GM19395 (cell line): ENCODE measurements at regions not wholly inside any gene's neighbourhood (a gene's known extent, or its start where the extent isn't known, plus 50 kb on each side); places are given as distances from the start of the nearest gene placed in this dataset.
"Not testable (repeated sequence)": the region's sequence is repeated elsewhere in the genome, so short reads cannot be mapped to it uniquely, and the experiment has no call there.

Source experiments
- ATAC-seq: cut with Tn5 transposase; IDR thresholded peaks from one replicate; pipeline ENCODE4 v1.9.1; 2021; ENCODE audit warnings: mild to moderate bottlenecking, moderate library complexity; ENCODE audit not compliant: unreplicated experiment

DNA sequence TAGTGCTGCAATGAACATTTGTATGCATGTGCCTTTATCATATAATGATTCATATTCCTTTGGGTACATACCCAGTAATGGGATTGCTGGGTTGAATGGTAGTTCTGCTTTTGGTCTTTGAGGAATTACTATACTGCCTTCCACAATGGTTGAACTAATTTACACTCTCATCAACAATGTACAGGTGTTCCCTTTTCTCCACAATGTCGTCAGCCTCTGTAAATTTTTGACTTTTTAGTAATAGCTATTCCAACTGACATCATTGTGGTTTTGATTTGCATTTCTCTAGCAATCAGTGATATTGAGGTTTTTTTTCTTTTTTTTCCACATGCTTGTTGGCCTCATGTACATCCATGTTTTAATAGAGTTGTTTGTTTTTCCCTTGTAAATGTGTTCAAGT is 2473.5 kb downstream of the PCDH9 start:
- no peak for ATAC-seq

DNA sequence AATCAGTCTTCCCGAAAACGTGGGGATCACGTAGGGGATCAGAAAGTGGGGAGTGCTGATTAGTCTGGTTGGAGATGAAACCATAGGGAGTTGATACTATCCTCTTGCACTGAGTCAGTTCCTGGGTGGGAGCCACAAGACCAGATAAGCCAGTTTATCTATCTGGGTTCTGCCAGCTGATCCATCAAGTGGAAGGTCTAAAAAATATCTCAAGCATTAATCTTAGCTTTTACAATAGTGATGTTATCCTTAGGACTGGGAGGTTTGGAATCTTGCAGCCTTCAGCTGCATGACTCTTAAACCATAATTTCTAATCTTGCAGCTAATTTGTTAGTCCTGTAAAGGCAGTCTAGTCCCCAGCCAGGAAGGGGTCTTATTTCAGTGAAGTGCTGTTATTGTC is 2474.2 kb downstream of the PCDH9 start:
- ATAC-seq = no peak

- ATAC-seq = no peak
Measured at GRCh38 chr13:64753233-64754000, 2476.7 kb downstream of the PCDH9 start.

DNA sequence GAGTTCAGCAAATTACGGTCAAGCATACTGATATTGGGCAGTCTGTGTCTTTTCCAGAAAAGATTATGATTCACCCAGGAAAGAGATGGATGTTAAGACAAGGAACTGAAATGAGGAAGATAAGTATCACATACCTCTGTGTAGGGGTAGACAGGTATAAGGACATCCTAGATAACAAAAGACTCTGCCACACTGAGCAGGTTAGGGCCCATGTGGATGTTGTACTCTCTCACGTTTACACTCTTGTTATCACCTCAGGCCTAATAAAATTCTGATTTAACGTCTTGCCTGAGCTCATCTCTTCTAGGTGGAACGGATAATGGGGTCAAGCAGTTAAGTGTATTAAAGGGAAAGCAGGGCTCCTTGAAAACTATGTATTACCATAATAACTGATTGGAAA is 2480.8 kb downstream of the PCDH9 start:
- no peak for ATAC-seq

GRCh38 chr13:64746845-64747244 is 2483.3 kb downstream of the PCDH9 start:
- no peak for ATAC-seq

DNA sequence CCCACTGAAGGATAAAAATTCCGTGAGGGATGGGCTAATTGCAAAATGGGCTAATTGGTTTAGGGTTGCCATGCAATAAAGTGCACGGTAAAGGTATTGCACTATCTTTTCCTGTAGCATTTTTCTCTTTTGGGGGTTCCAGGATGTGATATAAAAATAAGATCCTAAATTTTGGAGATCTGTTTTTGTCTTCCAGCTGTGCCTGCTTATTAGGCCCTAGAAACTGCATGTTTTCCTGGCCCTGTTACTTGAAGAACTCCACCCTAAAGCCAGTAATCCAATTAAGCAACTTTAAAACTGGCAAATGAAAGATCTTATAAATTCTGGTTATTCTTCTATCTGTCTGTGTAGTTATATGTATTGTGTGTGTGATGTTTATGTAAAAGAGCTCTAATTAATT is 2489.6 kb downstream of the PCDH9 start:
- ATAC-seq = no peak

- no peak for ATAC-seq
Measured at GRCh38 chr13:64725492-64725891, 2504.6 kb downstream of the PCDH9 start.

DNA sequence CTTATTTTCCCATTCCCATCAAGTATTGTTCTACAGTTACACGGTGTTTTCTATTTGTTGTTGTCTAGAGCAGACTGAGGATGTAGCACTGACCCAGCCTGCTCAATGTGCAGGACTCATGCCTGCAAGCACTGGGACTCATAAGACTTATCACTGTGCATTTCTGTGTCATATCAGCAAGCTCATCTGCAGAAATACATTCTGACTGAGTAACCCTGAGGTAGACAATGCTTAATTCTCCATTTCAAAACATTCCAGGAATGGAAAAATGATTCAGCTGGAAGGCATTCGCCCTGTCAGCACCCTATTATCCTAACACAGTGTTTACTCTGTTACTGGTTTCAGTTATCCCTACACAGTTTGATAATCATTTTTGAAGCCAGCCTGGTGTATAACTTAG is 2506.4 kb downstream of the PCDH9 start:
- ATAC-seq = no peak

GRCh38 chr13:64718116-64718515 is 2512.0 kb downstream of the PCDH9 start:
- ATAC-seq = no peak

GRCh38 chr13:64716936-64717335 is 2513.2 kb downstream of the PCDH9 start:
- ATAC-seq = no peak

- no peak for ATAC-seq
Measured at GRCh38 chr13:64709079-64709478, 2521.1 kb downstream of the PCDH9 start.

GRCh38 chr13:64704121-64704649 is 2526.0 kb downstream of the PCDH9 start:
- ATAC-seq = no peak

- ATAC-seq = no peak
Measured at GRCh38 chr13:64697226-64697625, 2532.9 kb downstream of the PCDH9 start.

DNA sequence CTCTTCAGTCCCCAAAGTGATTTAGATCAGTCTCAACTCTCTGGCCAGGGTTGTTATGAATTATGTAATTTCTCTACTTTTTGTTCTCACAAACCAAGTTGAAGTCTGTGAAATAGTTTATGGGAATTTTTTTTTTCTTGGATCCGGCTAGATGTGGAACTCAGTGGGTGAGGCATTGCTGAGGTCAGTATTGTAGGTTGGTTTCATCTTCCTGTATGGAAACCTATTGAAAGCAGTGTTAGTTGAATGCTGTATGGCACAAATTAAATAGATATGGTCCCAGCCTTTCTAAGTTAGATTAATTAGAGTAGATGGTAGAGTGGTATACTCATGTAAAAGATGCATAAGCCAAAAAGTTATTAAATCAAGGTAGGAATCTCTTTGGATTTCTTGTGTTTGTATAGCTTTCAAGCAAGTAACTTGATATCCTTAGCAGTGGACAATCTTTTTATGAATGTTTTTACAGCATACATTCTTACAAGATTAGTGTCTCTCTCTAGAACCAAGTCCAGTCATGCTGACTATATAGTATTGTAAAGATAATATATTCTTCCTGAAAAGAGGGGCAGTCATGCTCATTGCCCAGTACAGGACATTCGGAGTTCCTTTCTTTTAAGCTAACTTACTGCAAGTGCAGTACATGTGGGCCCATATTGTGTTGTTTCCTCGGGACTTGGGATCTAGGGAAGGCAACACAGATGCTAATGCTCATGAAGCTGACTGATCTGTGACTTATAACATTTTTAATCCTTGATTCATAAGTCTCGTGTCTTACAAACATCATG is 2541.1 kb downstream of the PCDH9 start:
- no peak for ATAC-seq

DNA sequence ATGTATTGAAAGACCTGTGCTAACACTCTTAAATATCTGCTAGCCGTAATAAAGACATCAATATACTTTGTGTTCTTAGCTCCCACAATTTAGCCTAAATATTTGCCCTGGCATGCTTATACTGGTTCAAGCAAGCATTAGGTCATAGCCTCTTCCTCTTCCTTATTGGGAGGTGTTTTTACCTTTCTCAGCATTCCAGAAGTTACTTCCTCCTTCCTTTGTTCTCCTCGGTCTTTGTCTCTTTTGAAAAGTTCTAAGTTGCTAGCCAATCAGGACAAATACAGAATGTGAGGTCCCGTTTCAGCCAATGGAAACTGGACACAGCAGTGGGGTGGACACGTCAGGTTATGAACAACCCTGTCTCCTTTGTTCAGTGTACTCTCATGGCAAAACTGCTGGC is 2543.6 kb downstream of the PCDH9 start:
- ATAC-seq = not testable (repeated sequence)

- ATAC-seq = no peak
Measured at GRCh38 chr13:64684685-64685431, 2545.3 kb downstream of the PCDH9 start.

DNA sequence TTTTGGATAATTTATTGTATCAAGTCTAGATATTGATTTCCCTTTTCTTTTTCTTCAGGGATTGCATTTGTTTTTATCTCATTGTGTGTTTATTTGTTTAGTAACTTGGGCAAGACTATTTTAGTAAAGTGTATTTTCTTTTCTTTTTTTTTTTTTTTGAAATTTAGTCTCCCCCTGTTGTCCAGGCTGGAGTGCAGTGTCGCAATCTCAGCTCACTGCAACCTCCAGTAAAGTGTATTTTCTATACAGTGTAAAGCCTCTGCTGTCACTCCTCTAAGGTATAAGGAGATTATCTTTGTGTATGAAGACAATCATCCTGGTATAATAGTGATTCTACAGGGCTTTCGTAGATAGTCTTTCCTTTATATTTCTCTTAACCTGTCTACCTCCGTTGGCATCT is 2546.0 kb downstream of the PCDH9 start:
- ATAC-seq = no peak

GRCh38 chr13:64680739-64681138 is 2549.4 kb downstream of the PCDH9 start:
- ATAC-seq = no peak

GRCh38 chr13:64675255-64675892 is 2554.8 kb downstream of the PCDH9 start:
- ATAC-seq = no peak

DNA sequence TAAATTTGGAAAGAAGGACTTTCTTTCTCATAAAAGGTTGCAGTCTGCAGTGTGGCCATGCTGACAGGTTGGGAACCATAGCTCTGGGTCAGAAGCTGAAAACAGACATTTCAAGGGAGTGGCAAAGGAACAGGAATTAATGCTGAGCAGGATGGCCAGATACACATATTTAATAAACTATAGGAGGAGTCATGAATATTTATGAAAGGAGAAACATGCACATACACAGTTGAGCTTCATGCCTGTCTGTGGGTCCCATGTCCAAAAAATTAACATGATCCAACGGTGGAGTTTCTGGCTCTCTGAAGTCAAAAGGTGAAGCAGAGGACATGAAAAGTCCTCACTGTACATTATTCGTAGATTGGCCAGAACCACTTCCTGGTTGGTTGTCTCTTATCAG is 2556.0 kb downstream of the PCDH9 start:
- no peak for ATAC-seq

GRCh38 chr13:64672751-64673150 is 2557.4 kb downstream of the PCDH9 start:
- ATAC-seq = no peak
